OCI-LY7 (cell line): ENCODE measurements at regions not wholly inside any gene's neighbourhood (a gene's known extent, or its start where the extent isn't known, plus 50 kb on each side); places are given as distances from the start of the nearest gene placed in this dataset.

Source experiments
- BruUV-seq: library from RNA; stranded (reverse); fragments of 400-500 nt; replicated peaks from 2 replicates; lab custom pipeline; 2021; lab: Mats Ljungman, UMichigan
- CTCF ChIA-PET: fragments of 300-600 bp; sonication (Branson Sonifier 250); formaldehyde crosslinking; loops from one replicate; lab custom pipeline; 2022; ENCODE audit warnings: antibody characterized with exemption; ENCODE audit not compliant: unreplicated experiment; lab: Charles Lee
- POLR2A ChIA-PET: fragments of 300-600 bp; sonication (Branson Sonifier 250); formaldehyde crosslinking; loops from one replicate; lab custom pipeline; 2022; ENCODE audit warnings: antibody characterized with exemption; lab: Charles Lee
- DNase-seq: peaks from one replicate; pipeline ENCODE4 v3.0.0-alpha.2; 2015; ENCODE audit warnings: low spot score
- H2AFZ ChIP-seq: fragments of 200-600 bp; sonication (generic), shearing (Covaris generic); 2 replicates; pipeline ENCODE4 v1.6.1; 2014; ENCODE audit warnings: mild to moderate bottlenecking, antibody characterized with exemption, low read length, moderate library complexity
- H3K27ac ChIP-seq: fragments of 200-600 bp; sonication (generic); 2 replicates; pipeline ENCODE4 v1.5.1; 2014; ENCODE audit warnings: mixed run types, low read depth, mild to moderate bottlenecking, moderate library complexity, low read length, inconsistent platforms; ENCODE audit not compliant: poor library complexity, severe bottlenecking
- H3K36me3 ChIP-seq: fragments of 200-600 bp; sonication (generic); 2 replicates; pipeline ENCODE4 v1.6.1; 2014; ENCODE audit warnings: mild to moderate bottlenecking, antibody characterized with exemption, low read length, moderate library complexity, mixed read lengths; ENCODE audit not compliant: insufficient read depth
- H3K4me1 ChIP-seq: fragments of 200-600 bp; sonication (generic); 2 replicates; pipeline ENCODE4 v1.5.1; 2014; ENCODE audit warnings: mild to moderate bottlenecking, low read length; ENCODE audit not compliant: insufficient read depth, poor library complexity, severe bottlenecking
- H3K4me2 ChIP-seq: fragments of 200-600 bp; sonication (generic); 2 replicates; pipeline ENCODE4 v1.6.1; 2014; ENCODE audit warnings: mild to moderate bottlenecking, low read length
- H3K4me3 ChIP-seq: fragments of 200-600 bp; sonication (generic); 2 replicates; pipeline ENCODE4 v1.5.1; 2014; ENCODE audit warnings: mild to moderate bottlenecking, low read depth, low read length; ENCODE audit not compliant: poor library complexity, severe bottlenecking
- H3K79me2 ChIP-seq: fragments of 200-600 bp; sonication (generic); 2 replicates; pipeline ENCODE4 v1.6.1; 2016; ENCODE audit warnings: low read depth, mild to moderate bottlenecking, low read length, moderate library complexity, mixed read lengths; ENCODE audit not compliant: insufficient read depth
- H3K9me2 ChIP-seq: fragments of 200-600 bp; sonication (generic); 2 replicates; pipeline ENCODE4 v1.6.1; 2016; ENCODE audit warnings: mild to moderate bottlenecking, low read length, mixed read lengths; ENCODE audit not compliant: insufficient read depth
- H3K9me3 ChIP-seq: fragments of 200-600 bp; sonication (generic); 2 replicates; pipeline ENCODE4 v1.6.1; 2014; ENCODE audit warnings: mild to moderate bottlenecking, mixed run types, low read length, mixed read lengths
- H4K20me1 ChIP-seq: fragments of 200-600 bp; sonication (generic); 2 replicates; pipeline ENCODE4 v1.6.1; 2014; ENCODE audit warnings: mild to moderate bottlenecking, antibody characterized with exemption, low read length, moderate library complexity, mixed read lengths; ENCODE audit not compliant: insufficient read depth
- CTCF ChIP-seq: fragments of 200-600 bp; sonication (generic); conservative IDR thresholded peaks from 2 replicates; pipeline ENCODE4 v1.5.1; 2014; ENCODE audit warnings: mild to moderate bottlenecking, antibody characterized with exemption, low read length, moderate library complexity, mixed read lengths
- EZH2phosphoT487 ChIP-seq: fragments of 200-600 bp; sonication (generic); IDR thresholded peaks from 2 replicates; pipeline ENCODE4 v1.6.1; 2018; ENCODE audit warnings: low read depth, borderline replicate concordance, mild to moderate bottlenecking, mixed run types, antibody characterized with exemption, low read length, moderate library complexity, mixed read lengths
- intact Hi-C: fragments of 100-400 bp; cut with micrococcal nuclease; formaldehyde crosslinking; loops from one replicate; pipeline ENCODE4 v1.10.0; 2022; ENCODE audit not compliant: unreplicated experiment

- POLR2A ChIA-PET = interaction anchor here (0.7 to 1.4 kb wide), 2 partner anchors 13 to 365 kb away, joined by 3 read pairs; no protein-coding TSS in a partner anchor
- Histone ChIP-seq H3K4me1 (no peaks in the 10 kb centered on the region), H3K79me2 (no peaks in the 10 kb centered on the region), H3K27ac (no peak overlapping the region), H3K4me2 (no peak overlapping the region), H4K20me1 (no peaks in the 10 kb centered on the region), H3K9me2 (no peaks in the 10 kb centered on the region), H3K9me3 (no peaks in the 10 kb centered on the region), H3K4me3 (no peak overlapping the region), H3K36me3 (no peaks in the 10 kb centered on the region), H2AFZ (no peak overlapping the region)
- no TSS peak for BruUV-seq
- CTCF ChIA-PET = no interaction called here
- intact Hi-C loops = no loop called here
- TF ChIP-seq EZH2phosphoT487 (no peak), CTCF (no peak)
- no peak for DNase-seq
These were observed 238.0 kb downstream of the ENC1 start for GRCh38 chr5:74402553-74402952.

- H2AFZ ChIP-seq = no peak overlapping the region
- H4K20me1 ChIP-seq = no peaks in the 10 kb centered on the region
- no peaks in the 10 kb centered on the region for H3K9me2 ChIP-seq
- H3K36me3 ChIP-seq = no peaks in the 10 kb centered on the region
- TF ChIP-seq CTCF (no peak), EZH2phosphoT487 (no peak)
- CTCF ChIA-PET = no interaction called here
- no TSS peak for BruUV-seq
- no peak overlapping the region for H3K27ac ChIP-seq
- H3K4me3 ChIP-seq = no peak overlapping the region
- H3K4me1 ChIP-seq = no peaks in the 10 kb centered on the region
- intact Hi-C loops = no loop called here
- no peak overlapping the region for H3K4me2 ChIP-seq
- no peaks in the 10 kb centered on the region for H3K79me2 ChIP-seq
- no peaks in the 10 kb centered on the region for H3K9me3 ChIP-seq
- POLR2A ChIA-PET = interaction anchor here (0.7 kb wide), 1 partner anchor 365 kb away, joined by 3 read pairs; no protein-coding TSS in a partner anchor
- no peak for DNase-seq
These were observed 238.6 kb downstream of the ENC1 start for GRCh38 chr5:74401946-74402320.

GRCh38 chr5:74401281-74401945 is 239.1 kb downstream of the ENC1 start:
- POLR2A ChIA-PET = interaction anchor here (0.6 kb wide), 1 partner anchor 10 kb away, joined by 4 read pairs; no protein-coding TSS in a partner anchor
- no peaks in the 10 kb centered on the region for H3K36me3 ChIP-seq
- no peaks in the 10 kb centered on the region for H3K79me2 ChIP-seq
- no peaks in the 10 kb centered on the region for H3K9me2 ChIP-seq
- no peaks in the 10 kb centered on the region for H3K4me1 ChIP-seq
- intact Hi-C loops = no loop called here
- no peak overlapping the region for H2AFZ ChIP-seq
- no peak for DNase-seq
- no peaks in the 10 kb centered on the region for H4K20me1 ChIP-seq
- H3K9me3 ChIP-seq = no peaks in the 10 kb centered on the region
- no peak overlapping the region for H3K4me3 ChIP-seq
- TF ChIP-seq EZH2phosphoT487 = no peak
- H3K27ac ChIP-seq = no peak overlapping the region
- no TSS peak for BruUV-seq
- no peak overlapping the region for H3K4me2 ChIP-seq
- CTCF ChIA-PET = no interaction called here
